ENCODE measurements at regions not wholly inside any gene's neighbourhood (a gene's known extent, or its start where the extent isn't known, plus 50 kb on each side); places are given as distances from the start of the nearest gene placed in this dataset.

- TF ChIP-seq TAF1 (IDR thresholded peaks at IDR 0.05; ENCODE audit: borderline replicate concordance, insufficient read depth, low read length) (no peak), SIN3A (IDR thresholded peaks at IDR 0.05; ENCODE audit: borderline replicate concordance, insufficient read depth, low read length) (no peak), POLR2AphosphoS5 (IDR thresholded peaks at IDR 0.05; ENCODE audit: low read depth, low read length) (no peak), REST (IDR thresholded peaks at IDR 0.05; ENCODE audit: insufficient read depth in 1 of 2, low read depth in 2 of 2, low read length in 2 of 2) (no peak), FOXP2 (optimal IDR thresholded peaks at IDR 0.05; ENCODE audit: borderline replicate concordance, extremely low read depth, extremely low read length, insufficient read depth) (no peak)
Observed at GRCh38 chr14:104364830-104365229, 214.7 kb upstream of the C14orf180 start.
